ENCODE measurements at regions not wholly inside any gene's neighbourhood (a gene's known extent, or its start where the extent isn't known, plus 50 kb on each side); places are given as distances from the start of the nearest gene placed in this dataset.

DNA sequence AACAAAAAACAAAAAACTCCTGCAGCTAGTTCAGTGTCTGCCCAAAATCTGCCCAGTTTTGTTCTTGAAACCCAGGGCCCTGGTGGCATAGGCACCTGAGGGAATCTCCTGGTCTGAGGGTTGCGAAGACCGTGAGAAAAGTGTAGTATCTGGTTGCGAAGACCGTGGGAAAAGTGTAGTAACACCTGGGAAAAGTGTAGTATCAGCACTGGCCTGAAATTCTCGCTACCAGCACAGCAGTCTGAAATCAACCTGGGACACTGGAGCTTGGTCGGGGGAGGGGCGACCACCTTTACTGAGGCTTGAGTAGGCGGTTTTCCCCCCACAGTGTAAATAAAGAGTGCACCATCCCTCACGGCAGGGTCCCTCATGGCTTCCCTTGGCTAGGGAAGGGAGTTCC, 82.5 kb upstream of the SP4 start (continued):
- TF ChIP-seq, protein P1, sequence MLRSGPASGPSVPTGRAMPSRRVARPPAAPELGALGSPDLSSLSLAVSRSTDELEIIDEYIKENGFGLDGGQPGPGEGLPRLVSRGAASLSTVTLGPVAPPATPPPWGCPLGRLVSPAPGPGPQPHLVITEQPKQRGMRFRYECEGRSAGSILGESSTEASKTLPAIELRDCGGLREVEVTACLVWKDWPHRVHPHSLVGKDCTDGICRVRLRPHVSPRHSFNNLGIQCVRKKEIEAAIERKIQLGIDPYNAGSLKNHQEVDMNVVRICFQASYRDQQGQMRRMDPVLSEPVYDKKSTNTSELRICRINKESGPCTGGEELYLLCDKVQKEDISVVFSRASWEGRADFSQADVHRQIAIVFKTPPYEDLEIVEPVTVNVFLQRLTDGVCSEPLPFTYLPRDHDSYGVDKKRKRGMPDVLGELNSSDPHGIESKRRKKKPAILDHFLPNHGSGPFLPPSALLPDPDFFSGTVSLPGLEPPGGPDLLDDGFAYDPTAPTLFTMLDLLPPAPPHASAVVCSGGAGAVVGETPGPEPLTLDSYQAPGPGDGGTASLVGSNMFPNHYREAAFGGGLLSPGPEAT (IDR thresholded peaks at IDR 0.05; ENCODE audit: low read depth): no peak; the same call in 1 of the 2 replicates
- TF ChIP-seq MTA2 (IDR thresholded peaks at IDR 0.05; ENCODE audit: low read depth): no peak
- no peak for TF ChIP-seq NR2C1 (IDR thresholded peaks at IDR 0.05)
- TF ChIP-seq IKZF1 (conservative IDR thresholded peaks at IDR 0.05): peak; percentile 28; the same call in 1 of the 2 replicates
- TF ChIP-seq SUPT20H (IDR thresholded peaks at IDR 0.05; ENCODE audit: borderline replicate concordance, control insufficient read depth, low read depth, low read length): no peak
- TF ChIP-seq, protein P2, sequence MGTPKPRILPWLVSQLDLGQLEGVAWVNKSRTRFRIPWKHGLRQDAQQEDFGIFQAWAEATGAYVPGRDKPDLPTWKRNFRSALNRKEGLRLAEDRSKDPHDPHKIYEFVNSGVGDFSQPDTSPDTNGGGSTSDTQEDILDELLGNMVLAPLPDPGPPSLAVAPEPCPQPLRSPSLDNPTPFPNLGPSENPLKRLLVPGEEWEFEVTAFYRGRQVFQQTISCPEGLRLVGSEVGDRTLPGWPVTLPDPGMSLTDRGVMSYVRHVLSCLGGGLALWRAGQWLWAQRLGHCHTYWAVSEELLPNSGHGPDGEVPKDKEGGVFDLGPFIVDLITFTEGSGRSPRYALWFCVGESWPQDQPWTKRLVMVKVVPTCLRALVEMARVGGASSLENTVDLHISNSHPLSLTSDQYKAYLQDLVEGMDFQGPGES (IDR thresholded peaks at IDR 0.05): no peak
- TF ChIP-seq HDGF (IDR thresholded peaks at IDR 0.05): 0 out of 2 replicates have a peak, but pooled peaks have one; percentile 37
- TF ChIP-seq BMI1 (IDR thresholded peaks at IDR 0.05; ENCODE audit: borderline replicate concordance): no peak
- TF ChIP-seq, protein P3, sequence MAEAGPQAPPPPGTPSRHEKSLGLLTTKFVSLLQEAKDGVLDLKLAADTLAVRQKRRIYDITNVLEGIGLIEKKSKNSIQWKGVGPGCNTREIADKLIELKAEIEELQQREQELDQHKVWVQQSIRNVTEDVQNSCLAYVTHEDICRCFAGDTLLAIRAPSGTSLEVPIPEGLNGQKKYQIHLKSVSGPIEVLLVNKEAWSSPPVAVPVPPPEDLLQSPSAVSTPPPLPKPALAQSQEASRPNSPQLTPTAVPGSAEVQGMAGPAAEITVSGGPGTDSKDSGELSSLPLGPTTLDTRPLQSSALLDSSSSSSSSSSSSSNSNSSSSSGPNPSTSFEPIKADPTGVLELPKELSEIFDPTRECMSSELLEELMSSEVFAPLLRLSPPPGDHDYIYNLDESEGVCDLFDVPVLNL (IDR thresholded peaks at IDR 0.05; ENCODE audit: low read depth, low read length): no peak
- TF ChIP-seq FOXK2 (IDR thresholded peaks at IDR 0.05): no peak
- TF ChIP-seq, protein P4, sequence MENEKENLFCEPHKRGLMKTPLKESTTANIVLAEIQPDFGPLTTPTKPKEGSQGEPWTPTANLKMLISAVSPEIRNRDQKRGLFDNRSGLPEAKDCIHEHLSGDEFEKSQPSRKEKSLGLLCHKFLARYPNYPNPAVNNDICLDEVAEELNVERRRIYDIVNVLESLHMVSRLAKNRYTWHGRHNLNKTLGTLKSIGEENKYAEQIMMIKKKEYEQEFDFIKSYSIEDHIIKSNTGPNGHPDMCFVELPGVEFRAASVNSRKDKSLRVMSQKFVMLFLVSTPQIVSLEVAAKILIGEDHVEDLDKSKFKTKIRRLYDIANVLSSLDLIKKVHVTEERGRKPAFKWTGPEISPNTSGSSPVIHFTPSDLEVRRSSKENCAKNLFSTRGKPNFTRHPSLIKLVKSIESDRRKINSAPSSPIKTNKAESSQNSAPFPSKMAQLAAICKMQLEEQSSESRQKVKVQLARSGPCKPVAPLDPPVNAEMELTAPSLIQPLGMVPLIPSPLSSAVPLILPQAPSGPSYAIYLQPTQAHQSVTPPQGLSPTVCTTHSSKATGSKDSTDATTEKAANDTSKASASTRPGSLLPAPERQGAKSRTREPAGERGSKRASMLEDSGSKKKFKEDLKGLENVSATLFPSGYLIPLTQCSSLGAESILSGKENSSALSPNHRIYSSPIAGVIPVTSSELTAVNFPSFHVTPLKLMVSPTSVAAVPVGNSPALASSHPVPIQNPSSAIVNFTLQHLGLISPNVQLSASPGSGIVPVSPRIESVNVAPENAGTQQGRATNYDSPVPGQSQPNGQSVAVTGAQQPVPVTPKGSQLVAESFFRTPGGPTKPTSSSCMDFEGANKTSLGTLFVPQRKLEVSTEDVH (IDR thresholded peaks at IDR 0.05; ENCODE audit: low read depth, partially characterized antibody): no peak
- TF ChIP-seq EGR1 (IDR thresholded peaks at IDR 0.05; ENCODE audit: borderline replicate concordance in 1 of 2, low read depth in 2 of 2, low read length in 2 of 2): no peak
- TF ChIP-seq MYC (IDR thresholded peaks at IDR 0.05; ENCODE audit: insufficient read depth, insufficient read length, insufficient replicate concordance, low read length, severe bottlenecking): no peak
- TF ChIP-seq WRNIP1 (IDR thresholded peaks at IDR 0.05; ENCODE audit: borderline replicate concordance, low read depth, low read length): no peak
- TF ChIP-seq, protein P5, sequence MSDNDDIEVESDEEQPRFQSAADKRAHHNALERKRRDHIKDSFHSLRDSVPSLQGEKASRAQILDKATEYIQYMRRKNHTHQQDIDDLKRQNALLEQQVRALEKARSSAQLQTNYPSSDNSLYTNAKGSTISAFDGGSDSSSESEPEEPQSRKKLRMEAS (IDR thresholded peaks at IDR 0.05; ENCODE audit: low read depth, low read length): no peak
- no peak for TF ChIP-seq ASH2L (IDR thresholded peaks at IDR 0.05; ENCODE audit: borderline replicate concordance, low read depth)
- no peak for TF ChIP-seq EED (IDR thresholded peaks at IDR 0.05; ENCODE audit: low read depth)
- 0 out of 2 replicates have a peak, but pooled peaks have one; percentile 10 for TF ChIP-seq TCF3 (IDR thresholded peaks at IDR 0.05; ENCODE audit: borderline replicate concordance, insufficient read depth, low read depth, low read length)
- TF ChIP-seq CBX3 (IDR thresholded peaks at IDR 0.05; ENCODE audit: borderline replicate concordance, low read depth): no peak
- no peak for TF ChIP-seq BHLHE40 (IDR thresholded peaks at IDR 0.05; ENCODE audit: borderline replicate concordance in 1 of 2, low read depth in 2 of 2, low read length in 1 of 2)
- TF ChIP-seq, protein P6, sequence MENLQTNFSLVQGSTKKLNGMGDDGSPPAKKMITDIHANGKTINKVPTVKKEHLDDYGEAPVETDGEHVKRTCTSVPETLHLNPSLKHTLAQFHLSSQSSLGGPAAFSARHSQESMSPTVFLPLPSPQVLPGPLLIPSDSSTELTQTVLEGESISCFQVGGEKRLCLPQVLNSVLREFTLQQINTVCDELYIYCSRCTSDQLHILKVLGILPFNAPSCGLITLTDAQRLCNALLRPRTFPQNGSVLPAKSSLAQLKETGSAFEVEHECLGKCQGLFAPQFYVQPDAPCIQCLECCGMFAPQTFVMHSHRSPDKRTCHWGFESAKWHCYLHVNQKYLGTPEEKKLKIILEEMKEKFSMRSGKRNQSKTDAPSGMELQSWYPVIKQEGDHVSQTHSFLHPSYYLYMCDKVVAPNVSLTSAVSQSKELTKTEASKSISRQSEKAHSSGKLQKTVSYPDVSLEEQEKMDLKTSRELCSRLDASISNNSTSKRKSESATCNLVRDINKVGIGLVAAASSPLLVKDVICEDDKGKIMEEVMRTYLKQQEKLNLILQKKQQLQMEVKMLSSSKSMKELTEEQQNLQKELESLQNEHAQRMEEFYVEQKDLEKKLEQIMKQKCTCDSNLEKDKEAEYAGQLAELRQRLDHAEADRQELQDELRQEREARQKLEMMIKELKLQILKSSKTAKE (IDR thresholded peaks at IDR 0.05; ENCODE audit: low read depth, poor library complexity, severe bottlenecking): no peak
- no peak for TF ChIP-seq NR2F1 (conservative IDR thresholded peaks at IDR 0.05)
